Ovary (tissue), 7 donors: ENCODE measurements at regions not wholly inside any gene's neighbourhood (a gene's known extent, or its start where the extent isn't known, plus 50 kb on each side); places are given as distances from the start of the nearest gene placed in this dataset.

ENCODE experiments used
- DNase-seq, 5 donors: peaks; one replicate each; pipeline ENCODE4 v3.0.0-alpha.2; 2019 to 2020
- H3K27ac ChIP-seq, 2 donors: fragments of 200-600 bp; one replicate each; pipeline versions ENCODE4 v1.5.1 to v1.8.0; 2019 to 2022
- H3K27me3 ChIP-seq: fragments of 200-600 bp; one replicate; pipeline ENCODE4 v1.8.0; 2022
- H3K36me3 ChIP-seq: fragments of 200-600 bp; sonication (generic); one replicate; pipeline ENCODE4 v1.5.1; 2019
- H3K4me1 ChIP-seq: one replicate; pipeline ENCODE4 v1.8.1; 2013; ENCODE audit warnings: mild to moderate bottlenecking, moderate library complexity; ENCODE audit not compliant: insufficient read depth
- H3K4me3 ChIP-seq: fragments of 200-600 bp; sonication (generic); one replicate; pipeline ENCODE4 v1.5.1; 2017
- H3K9me3 ChIP-seq, 2 donors: fragments of 200-600 bp in 1 of 2; sonication (generic) in 1 of 2; one replicate each; pipeline versions ENCODE4 v1.5.1 to v1.8.1; 2013 to 2019; ENCODE audit warnings: mild to moderate bottlenecking in 1 of 2, moderate library complexity in 1 of 2
- EP300 ChIP-seq: sonication (generic); formaldehyde crosslinking; IDR thresholded peaks from one replicate; pipeline ENCODE4 v1.6.1; 2017; ENCODE audit warnings: antibody characterized with exemption
- POLR2A ChIP-seq: fragments of 450-650 bp; IDR thresholded peaks from one replicate; pipeline ENCODE4 v1.6.1; 2017; ENCODE audit warnings: antibody characterized with exemption, mild to moderate bottlenecking, moderate library complexity
- WGBS, 3 donors: extraction: QIAGEN DNeasy Blood & Tissue Kit in 1 of 3; methylation state at CpG; one replicate each; pipeline versions ENCODE4 v1.1.5 to v1.1.7; 2013 to 2017; 5-methylcytosine and 5-hydroxymethylcytosine counted together
- intact Hi-C, 4 donors: fragments of 100-400 bp; cut with DNase I; formaldehyde crosslinking; loops; one replicate each; pipeline versions ENCODE4 v1.11.0 to v1.15.1; 2022 to 2023
- TF ChIP-seq, protein P1 (sequence below), 3 donors: fragments of 450-650 bp in 2 of 3; fragments of 200-600 bp in 1 of 3; IDR thresholded peaks; one replicate each; pipeline versions ENCODE4 v1.5.1 to v1.8.0; 2016 to 2022; ENCODE audit warnings: antibody characterized with exemption in 3 of 3, mild to moderate bottlenecking in 1 of 3
- donor health status: DM: no; HTN: no; CAD: no; lungs with moderate emphysema.
- donor health status: DM: no; HTN: no; CAD: no.
- donor health status: Bipolar disorder and iron deficiency.
- donor health status: DM: no; HTN: no; CAD: no.
- donor health status: DM: yes; HTN: yes; CAD: no.

DNA sequence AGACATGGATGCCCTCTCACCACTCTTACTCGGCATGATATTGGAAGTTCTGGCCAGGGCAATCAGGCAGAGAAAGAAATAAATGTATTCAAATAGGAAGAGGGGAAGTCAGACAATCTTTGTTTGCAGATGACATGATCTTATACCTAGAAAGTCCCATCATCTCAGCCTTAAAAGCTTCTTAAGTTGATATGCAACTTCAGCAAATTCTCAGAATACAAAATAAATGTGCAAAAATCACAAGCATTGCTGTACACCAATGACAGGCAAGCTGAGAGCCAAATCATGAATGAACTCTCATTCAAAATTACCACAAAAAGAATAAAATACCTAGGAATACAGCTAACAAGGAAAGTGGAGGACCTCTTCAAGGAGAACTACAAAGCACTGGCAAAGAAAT, 2190.4 kb downstream of the MAT2B start:
- DNase-seq: no peak
- no peak for TF ChIP-seq EP300
- TF ChIP-seq, protein P1, sequence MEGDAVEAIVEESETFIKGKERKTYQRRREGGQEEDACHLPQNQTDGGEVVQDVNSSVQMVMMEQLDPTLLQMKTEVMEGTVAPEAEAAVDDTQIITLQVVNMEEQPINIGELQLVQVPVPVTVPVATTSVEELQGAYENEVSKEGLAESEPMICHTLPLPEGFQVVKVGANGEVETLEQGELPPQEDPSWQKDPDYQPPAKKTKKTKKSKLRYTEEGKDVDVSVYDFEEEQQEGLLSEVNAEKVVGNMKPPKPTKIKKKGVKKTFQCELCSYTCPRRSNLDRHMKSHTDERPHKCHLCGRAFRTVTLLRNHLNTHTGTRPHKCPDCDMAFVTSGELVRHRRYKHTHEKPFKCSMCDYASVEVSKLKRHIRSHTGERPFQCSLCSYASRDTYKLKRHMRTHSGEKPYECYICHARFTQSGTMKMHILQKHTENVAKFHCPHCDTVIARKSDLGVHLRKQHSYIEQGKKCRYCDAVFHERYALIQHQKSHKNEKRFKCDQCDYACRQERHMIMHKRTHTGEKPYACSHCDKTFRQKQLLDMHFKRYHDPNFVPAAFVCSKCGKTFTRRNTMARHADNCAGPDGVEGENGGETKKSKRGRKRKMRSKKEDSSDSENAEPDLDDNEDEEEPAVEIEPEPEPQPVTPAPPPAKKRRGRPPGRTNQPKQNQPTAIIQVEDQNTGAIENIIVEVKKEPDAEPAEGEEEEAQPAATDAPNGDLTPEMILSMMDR (IDR thresholded peaks at IDR 0.05): no peak
- no peak for TF ChIP-seq POLR2A
- 83 to 95% (median 92%) methylated on average over 1 of the region's 1 CpG for WGBS, 3 donors
- Histone ChIP-seq H3K36me3 (no peaks in the 10 kb centered on the region), H3K4me1 (no peaks in the 10 kb centered on the region), H3K9me3 (no peaks in the 10 kb centered on the region), H3K27ac (no peak overlapping the region), H3K27me3 (no peaks in the 10 kb centered on the region), H3K4me3 (no peak overlapping the region)
- intact Hi-C loops: no loop called here

DNA sequence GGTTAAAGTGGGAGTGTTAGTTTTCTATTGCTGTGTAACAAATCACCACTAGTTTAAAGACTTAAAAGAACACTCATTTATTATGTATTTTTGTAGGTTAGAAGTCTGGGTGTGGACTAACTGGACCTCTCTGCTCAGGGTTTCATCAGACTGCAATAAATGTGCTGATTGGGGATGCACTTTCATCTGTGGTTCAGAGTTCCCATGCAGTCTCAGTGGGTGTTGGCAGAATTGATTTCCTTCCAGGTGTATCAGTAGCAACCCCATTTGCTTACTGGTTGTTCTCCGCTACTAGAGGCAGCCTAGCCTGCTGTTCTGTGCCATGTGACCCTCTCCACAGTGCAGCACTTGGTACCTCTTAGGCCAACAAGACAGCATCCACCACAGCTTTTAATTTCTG, 2200.5 kb downstream of the MAT2B start:
- no peak for DNase-seq
- H3K9me3 ChIP-seq: no peaks in the 10 kb centered on the region
- H3K4me1 ChIP-seq: no peaks in the 10 kb centered on the region
- H3K27me3 ChIP-seq: no peaks in the 10 kb centered on the region
- H3K36me3 ChIP-seq: no peaks in the 10 kb centered on the region
- no peak overlapping the region for H3K27ac ChIP-seq
- no peak overlapping the region for H3K4me3 ChIP-seq
- TF ChIP-seq EP300 (no peak), POLR2A (no peak)
- TF ChIP-seq, protein P1 (IDR thresholded peaks at IDR 0.05): no peak
- intact Hi-C loops: no loop called here
- WGBS, 3 donors: 94 to 100% (median 96%) methylated on average over 1 of the region's 1 CpG

DNA sequence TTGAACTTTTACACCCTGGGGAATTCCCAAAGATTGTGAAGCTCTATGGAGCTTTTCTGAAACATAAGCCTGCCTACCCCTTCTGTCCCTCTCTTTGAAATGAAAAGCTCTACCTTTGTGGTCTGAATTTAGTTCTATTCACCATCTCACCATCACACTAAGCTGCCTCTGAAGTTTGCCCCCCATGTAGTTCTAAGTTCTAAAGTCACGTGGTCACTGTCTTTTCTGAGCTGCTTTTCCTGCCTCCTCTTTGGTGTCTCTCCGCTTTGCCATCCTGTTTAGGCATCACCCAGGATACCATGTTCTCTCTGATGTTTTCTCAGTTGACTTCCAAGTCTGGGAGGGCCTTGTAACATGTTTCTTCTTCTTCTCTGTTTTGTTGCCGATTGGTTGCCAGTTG, 2206.6 kb downstream of the MAT2B start:
- no peak for DNase-seq
- 84 to 90% (median 89%) methylated on average over 3 of the region's 3 CpGs for WGBS, 3 donors
- Histone ChIP-seq H3K36me3 (no peaks in the 10 kb centered on the region), H3K9me3 (no peaks in the 10 kb centered on the region), H3K4me3 (no peak overlapping the region), H3K27ac (no peak overlapping the region), H3K4me1 (no peaks in the 10 kb centered on the region), H3K27me3 (no peaks in the 10 kb centered on the region)
- TF ChIP-seq EP300 (no peak), POLR2A (no peak)
- TF ChIP-seq, protein P1 (IDR thresholded peaks at IDR 0.05): no peak
- intact Hi-C loops: no loop called here

- Histone ChIP-seq H3K27me3 (no peaks in the 10 kb centered on the region), H3K4me3 (no peak overlapping the region), H3K9me3 (no peaks in the 10 kb centered on the region), H3K4me1 (no peaks in the 10 kb centered on the region), H3K27ac (no peak overlapping the region), H3K36me3 (no peaks in the 10 kb centered on the region)
- intact Hi-C loops: no loop called here
- no peak for TF ChIP-seq EP300
- TF ChIP-seq, protein P1 (IDR thresholded peaks at IDR 0.05): no peak
- no peak for TF ChIP-seq POLR2A
- WGBS, 3 donors: 78 to 88% (median 80%) methylated on average over 1 of the region's 1 CpG
- DNase-seq: no peak
Measured at GRCh38 chr5:165714598-165714997, 2209.2 kb downstream of the MAT2B start.

DNA sequence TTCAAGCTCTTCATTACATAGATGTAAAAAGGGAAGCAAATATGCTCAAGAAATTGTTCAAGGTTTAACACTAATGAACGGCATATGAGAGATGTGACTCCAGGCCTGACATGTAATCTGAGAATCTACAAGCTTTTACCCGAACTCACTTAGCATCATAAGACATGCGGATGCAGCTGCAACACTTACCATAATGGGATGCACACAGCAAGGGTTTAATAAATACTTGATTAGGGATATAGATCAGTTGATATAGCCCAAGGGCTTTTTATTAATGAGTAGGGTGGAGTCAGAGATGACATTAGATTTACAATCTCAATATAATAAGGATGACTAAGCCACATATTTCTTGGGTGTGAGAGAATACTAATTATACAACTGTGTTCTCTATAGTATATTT, 2215.5 kb downstream of the MAT2B start:
- H3K9me3 ChIP-seq: no peaks in the 10 kb centered on the region
- no peak for DNase-seq
- WGBS, 3 donors: 86 to 89% (median 88%) methylated on average over 3 of the region's 3 CpGs

More for the DNA sequence above, 2215.5 kb downstream of the MAT2B start:
- no peak overlapping the region for H3K27ac ChIP-seq
- no peaks in the 10 kb centered on the region for H3K4me1 ChIP-seq
- H3K4me3 ChIP-seq: no peak overlapping the region
- TF ChIP-seq EP300 (no peak), POLR2A (no peak)
- TF ChIP-seq, protein P1 (IDR thresholded peaks at IDR 0.05): no peak
- no peaks in the 10 kb centered on the region for H3K36me3 ChIP-seq
- no peaks in the 10 kb centered on the region for H3K27me3 ChIP-seq
- intact Hi-C loops: no loop called here
